Stimulated activated CD4-positive, alpha-beta T cell treated with anti-CD3 and anti-CD28 coated beads, Interleukin-12 subunit alpha, Interleukin-12 subunit beta, amount 100 ng/mL, for 4 hours (primary cell): ENCODE measurements at regions not wholly inside any gene's neighbourhood (a gene's known extent, or its start where the extent isn't known, plus 50 kb on each side); places are given as distances from the start of the nearest gene placed in this dataset.
A peak's percentile ranks its signal among the peaks of the same experiment; 100 is the strongest.
"Not testable (repeated sequence)": the region's sequence is repeated elsewhere in the genome, so short reads cannot be mapped to it uniquely, and the experiment has no call there.

Experiments used
- DNase-seq: peaks from one replicate; pipeline ENCODE4 v3.0.0-alpha.2; 2020

DNA sequence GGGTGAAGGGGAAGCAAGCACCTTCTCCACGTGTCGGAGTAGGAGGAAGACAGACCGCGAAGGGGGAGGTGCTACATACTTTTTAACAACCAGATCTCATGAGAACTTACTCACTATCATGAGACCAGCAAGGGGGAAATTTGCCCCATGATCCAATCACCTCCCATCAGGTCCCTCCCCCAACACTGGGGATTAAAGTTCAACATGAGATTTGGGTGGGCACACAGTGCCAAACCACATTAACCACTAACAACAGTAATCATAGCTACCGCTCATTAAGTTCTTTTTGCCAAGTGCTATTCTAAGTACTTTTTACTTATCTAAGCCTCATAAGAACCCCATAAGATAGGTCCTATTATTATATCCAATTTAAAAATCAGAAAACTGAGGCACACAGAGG lies 450.5 kb upstream of the DDI1 start:
- no peak for DNase-seq

DNA sequence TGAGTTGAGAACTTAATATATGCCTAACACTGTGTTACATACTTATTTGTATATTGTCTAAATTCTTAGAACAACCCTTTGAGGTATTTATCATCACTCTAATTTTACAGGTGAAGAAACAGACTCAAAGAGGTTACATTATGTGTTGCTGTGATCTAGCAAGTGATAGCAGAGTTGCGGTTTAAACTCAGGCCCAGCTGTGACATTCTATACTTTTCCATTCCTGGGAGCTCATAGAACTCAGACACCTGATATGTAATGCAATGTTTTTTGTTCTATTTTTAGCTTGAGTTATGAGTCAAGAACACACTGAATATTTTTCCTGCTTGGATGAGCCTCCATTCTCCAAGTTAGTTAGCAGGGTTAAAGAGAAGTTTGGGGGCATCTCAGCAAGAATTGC lies 449.7 kb upstream of the DDI1 start:
- DNase-seq = no peak

DNA sequence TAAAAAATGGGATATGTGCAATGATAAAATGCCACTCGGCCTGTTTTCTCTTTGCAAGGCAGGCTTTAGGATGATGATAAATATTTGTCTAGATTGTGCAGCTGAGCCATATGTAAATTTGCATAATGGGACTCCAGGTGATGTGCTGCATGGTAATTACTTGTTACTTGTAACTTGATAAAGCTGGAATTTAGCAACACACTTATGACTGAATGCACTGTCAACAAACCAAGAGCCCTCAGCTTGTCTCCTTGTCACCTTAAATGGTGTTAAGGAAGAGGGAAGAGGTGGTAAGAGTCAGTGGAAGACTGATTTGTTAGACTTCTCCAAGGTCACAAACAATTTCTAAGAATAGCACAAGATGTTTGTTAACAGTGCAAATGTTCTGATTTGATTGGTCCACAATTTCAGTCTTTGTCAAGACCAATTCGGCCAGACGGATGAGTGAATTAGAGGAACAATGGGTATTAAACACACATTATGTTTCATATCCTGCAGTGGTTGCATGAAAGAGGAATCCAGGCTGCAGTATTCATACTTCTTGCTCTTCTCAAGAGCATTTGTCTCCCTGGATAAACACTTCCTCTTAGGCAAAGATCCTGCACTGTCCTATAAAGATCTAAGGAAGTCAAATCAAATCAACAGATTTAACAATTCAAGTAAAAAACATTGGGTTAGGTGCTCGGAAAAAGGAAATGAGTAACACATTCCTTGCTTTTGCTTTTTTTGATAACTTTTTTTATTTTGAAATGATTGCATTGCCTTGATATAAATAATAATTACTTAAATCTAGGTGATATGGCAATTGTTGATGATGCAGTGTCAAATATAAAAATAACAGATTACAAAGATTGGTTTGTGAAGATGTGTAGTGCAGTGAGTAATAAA lies 448.3 kb upstream of the DDI1 start:
- DNase-seq = no peak

DNA sequence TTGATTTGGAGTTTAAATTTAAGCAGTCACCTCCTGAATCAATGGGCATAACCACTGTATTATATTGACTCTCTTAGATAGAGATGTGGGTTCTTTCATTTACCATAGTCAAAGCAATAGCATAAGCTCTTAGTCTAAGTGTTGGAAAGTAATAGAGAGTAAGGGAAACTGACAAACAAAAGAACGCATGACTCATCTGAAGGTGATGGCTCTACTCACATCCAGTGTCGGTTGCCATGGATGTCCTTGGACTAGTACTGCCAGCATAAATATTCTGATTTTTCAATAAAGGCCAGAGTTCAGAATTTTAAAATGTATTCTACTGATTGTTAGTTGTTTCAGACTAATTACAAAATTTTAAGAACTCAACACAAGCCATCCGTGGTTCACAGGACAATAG lies 444.9 kb upstream of the DDI1 start:
- no peak for DNase-seq

DNA sequence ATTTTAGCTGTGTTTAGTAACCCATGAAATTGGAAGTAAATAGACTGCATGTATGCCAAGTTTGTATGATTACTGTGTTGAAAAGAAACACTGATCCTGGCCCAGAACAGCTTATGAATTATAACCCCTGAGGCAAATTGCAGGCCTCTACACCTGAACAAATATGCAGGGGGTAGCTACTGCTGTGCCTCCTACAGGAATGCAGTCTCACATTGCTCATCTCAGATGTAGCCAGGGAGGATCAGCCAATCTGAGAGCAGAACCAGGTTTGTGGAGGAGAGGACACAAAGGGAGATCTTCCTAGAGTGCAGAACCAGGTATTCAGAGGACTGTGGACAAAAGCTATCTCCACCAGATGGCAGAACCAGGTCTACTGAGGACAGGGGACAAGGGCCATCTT lies 442.2 kb upstream of the DDI1 start:
- no peak for DNase-seq

DNA sequence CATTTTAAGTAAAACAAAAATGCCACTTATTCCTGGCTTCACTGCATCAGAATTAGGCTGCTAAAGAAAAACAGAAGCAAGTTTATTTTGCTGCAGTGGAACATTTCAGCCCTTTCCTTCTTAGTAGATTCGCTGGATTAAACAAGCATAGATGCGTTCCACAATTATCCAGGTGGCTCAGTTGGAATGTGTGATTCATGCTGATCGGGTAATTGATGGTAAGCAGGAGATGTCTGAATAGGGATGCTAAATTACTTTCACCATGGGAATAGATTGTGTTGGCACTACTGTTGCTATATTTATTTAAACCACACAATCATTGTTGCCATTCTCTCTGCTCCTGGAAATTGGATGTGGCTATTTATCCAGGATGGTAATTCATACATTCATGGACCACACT lies 440.1 kb upstream of the DDI1 start:
- no peak for DNase-seq

DNA sequence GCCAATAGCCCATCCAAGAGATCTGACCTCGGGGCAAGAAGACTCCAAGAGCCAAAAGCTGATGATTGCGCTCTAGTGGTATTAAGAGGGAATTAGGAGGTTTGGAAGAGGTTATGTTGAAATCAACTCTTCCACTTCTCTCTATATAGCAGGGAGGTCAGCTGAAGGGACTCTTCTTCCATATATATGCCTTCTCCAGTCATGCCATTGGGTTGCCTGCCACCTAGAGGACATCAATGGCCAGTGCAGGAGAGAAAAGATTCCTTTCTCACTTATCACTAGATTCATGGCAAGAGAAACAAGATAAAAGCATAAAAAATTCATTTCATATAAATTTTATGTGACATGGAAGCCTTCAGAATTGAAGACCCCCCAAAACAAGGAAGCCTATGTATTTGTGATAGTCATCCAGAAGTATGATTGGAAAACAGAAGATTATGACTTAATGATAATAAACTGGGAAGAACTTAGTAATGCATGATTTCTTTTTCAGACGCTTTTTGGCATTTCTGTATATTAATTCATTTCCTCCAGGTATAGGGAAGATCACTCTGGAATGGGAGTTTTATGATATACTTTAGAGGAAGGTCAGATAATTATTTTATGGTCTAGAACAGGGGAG lies 435.1 kb upstream of the DDI1 start:
- DNase-seq = peak; percentile 3

DNA sequence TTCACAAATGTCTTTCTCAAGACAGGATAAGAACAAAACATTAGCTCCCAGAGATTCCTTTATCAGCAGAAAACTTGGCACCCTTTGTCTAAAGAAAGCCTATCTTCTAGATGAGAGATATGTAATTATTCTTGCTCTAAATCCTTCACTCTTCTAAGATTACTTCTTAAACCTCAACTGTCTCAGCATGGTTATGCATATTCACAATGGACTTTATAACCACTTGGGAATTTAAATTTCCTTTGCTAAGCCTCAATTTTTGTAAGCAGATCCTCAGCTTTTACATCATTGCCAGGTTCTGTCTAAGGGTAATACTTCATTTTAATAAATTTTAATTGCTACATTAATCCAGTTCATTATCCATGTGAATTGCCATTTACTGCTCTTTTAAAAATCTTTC lies 433.6 kb upstream of the DDI1 start:
- no peak for DNase-seq

DNA sequence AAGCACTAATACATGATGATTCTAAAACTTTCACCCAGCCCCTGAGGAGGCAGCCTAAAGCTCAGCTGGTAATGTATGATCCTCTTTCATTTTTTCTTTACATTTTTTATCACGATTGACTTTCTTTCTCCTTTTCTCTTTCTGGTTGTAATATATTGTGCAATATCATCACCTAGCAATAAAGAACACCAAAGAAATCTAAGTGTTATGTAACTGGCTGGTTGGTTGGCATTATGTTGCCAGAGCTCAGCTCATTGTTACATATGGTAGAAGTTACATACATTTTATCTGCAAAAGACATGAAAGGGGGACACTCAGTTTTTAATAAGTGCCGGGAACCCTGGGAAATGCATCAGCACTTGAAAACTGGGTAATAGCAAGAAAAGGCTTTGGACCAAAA lies 432.1 kb upstream of the DDI1 start:
- DNase-seq = no peak

DNA sequence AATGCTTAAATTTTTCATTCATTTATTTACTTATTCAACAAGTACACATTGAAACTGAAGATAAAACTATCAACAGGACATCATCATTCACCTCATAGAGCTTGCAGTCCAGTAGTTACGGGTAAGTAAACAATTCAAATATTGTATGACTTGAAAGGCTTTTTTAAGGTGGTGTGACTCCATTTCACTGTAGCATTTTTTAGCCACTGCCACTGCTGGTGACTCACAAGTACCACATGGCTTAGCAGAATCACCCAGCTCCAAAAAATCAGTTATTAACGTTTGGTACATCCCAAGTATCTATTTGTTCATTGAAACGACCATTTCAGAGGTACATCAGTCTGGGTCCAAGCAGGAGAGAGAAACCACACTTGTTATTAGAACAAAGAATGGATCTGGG lies 427.9 kb upstream of the DDI1 start:
- no peak for DNase-seq

DNA sequence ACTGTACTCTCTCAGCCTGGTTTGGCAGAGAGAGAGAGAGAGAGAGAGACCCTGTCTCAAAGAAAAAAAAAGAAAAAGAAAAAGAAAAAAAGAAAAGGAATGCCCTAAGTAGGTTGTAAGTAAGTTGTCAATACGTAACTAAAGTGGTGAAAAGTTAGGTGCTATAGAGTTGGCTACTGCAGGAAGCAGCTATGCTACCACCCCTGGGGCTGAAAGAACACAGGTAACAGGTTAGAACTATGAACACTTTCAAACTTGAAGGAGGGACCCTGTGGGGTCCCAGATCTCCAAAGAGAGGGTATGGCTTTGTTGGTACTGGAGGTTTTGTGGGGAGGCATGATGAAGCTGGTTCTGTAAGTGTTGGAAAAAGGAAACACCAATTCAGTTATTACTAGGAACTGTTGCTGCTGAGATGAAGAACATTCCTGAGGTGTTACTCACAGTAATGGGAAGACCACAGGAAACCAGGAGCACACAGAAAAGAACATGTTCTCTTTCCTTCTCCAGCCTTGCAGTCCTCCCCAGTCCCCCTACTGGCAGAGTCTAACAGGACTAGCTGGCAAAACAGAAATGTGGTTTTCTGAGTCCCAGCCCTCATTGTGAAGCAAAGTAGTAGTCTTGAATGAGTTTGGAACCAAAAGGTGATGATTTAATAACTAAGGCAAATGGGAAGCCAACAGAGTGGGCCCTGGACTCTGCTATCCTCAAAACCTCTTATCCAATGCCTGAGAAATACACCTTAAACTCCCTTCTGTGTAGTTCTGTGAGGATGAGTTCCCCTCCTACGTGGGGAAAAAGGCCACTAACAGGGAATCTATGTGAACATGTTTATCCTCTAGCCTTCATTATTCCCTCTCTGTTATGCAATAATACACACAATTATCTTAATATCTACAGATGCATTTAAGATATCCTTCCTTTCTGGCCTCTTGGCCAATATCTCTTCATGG lies 427.0 kb upstream of the DDI1 start:
- no peak for DNase-seq

DNA sequence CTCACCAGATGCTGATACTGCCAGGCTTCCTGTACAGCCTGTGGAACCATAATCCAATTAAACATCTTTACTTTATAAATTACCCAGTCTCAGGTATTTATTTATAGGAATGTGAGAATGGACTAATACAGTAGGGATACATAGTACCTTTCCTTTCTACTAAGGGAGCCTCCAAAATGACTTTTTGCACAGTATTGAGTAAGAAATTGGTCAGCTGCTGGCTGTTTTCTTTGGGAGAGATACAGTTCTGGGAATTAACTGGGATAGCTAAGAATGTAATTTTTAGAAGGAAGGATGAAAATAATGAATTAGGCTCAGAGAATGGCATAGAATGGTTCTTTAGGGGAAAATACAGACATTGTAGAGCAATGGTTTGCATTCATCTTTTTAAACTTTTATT lies 426.0 kb upstream of the DDI1 start:
- DNase-seq = no peak

DNA sequence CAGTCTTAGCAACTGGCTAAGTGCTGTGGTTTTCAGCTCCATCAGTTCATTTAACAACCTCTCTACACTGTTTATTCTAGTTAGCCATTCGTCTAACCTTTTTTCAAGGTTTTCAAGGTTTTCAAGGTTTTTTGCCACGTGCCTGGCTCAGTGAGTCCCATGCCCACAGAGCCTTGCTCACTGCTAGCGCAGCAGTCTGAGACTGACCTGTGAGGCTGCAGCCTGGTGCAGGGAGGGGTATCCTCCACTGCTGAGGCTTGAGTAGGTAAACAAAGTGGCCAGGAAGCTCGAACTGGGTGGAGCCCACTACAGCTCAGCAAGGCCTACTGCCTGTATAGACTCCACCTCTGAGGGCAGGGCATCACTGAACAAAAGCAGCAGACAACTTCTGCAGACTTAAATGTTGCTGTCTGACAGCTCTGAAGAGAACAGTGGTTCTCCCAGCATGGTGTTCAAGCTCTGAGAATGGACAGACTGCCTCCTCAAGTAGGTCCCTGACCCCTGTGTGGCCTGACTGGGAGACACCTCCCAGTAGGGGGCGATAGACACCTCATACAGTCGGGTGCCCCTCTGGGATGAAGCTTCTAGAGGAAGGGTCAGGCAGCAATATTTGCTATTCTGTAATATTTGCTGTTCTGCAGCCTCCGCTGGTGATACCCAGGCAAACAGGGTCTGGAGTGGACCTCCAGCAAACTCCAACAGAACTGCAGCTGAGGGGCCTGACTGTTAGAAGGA lies 424.7 kb upstream of the DDI1 start:
- not testable (repeated sequence) for DNase-seq

DNA sequence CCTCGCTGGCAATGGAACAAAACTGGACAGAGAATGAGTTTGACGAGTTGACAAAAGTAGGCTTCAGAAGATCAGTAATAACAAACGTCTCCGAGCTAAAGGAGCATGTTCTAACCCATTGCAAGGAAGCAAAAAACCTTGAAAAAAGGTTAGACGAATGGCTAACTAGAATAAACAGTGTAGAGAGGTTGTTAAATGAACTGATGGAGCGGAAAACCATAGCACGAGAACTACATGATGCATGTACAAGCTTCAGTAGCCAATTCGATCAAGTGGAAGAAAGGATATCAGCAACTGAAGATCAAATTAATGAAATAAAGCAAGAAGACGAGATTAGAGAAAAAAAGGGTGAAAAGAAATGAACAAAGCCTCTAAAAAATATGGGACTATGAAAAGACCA lies 424.0 kb upstream of the DDI1 start:
- not testable (repeated sequence) for DNase-seq

DNA sequence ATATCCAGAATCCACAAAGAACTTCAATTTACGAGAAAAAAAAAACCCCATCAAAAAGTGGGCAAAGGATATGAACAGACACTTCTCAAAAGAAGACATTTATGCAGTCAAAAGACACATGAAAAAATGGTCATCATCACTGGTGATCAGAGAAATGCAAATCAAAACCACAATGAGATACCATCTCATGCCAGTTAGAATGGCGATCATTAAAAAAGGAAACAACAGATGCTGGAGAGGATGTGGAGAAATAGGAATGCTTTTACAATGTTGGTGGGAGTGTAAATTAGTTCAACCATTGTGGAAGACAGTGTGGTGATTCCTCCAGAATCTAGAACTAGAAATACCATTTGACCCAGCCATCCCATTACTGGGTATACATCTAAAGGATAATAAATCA lies 419.9 kb upstream of the DDI1 start:
- not testable (repeated sequence) for DNase-seq

DNA sequence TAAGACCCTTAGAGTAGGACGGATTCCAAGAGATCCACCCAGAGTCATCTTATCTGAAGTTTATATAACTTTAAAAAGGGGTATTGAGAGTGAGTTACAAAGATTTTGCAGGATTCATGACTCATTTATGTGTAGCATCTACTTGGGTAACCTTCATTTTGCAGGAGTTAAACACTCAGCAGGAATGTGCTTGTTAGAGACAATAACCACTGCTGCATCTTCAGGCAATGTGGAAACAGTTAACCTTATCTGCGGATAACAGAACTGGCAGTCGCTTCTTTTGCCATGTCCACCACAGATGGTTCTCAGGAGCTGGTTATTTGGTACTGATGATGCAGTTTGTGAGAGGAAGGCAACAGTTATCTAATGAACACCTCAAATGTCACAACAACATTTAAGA lies 417.9 kb upstream of the DDI1 start:
- DNase-seq = no peak

DNA sequence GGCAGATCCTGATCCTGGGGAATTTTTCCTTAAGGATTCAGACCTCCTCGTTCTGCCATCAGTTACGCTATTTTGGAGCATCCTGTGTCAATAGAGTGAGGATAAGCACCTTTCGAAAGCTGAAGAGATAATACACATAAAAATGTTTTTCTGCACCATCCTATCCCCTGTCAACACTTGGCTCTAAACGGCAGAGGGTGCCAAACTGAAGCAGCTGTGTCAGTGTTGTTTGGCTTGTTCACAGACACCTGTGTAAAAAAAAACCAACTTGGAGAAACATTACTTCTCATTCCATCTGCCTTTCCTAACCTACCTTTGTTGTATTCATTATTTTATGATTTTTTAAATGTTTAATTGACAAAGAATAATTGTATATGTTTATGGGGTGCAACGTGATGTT lies 417.0 kb upstream of the DDI1 start:
- DNase-seq = no peak

DNA sequence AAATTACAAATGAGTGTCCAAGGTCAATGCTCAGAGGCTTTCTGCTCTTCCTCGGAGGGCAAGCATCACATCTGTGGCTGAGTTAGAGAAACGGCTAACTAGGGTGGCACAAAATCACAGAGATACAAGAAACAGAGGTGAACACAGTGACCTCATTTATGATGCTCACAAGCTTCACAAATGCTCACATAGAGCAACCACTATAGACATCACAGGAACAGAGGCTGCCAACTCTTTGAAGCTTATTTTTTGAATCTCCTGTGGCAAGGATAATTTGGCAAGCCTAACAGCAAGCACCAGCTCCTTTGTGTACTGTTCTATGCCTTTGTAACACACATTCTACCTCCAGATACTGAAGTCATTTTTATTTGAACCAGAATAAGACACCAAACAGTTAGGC lies 416.5 kb upstream of the DDI1 start:
- DNase-seq = no peak

DNA sequence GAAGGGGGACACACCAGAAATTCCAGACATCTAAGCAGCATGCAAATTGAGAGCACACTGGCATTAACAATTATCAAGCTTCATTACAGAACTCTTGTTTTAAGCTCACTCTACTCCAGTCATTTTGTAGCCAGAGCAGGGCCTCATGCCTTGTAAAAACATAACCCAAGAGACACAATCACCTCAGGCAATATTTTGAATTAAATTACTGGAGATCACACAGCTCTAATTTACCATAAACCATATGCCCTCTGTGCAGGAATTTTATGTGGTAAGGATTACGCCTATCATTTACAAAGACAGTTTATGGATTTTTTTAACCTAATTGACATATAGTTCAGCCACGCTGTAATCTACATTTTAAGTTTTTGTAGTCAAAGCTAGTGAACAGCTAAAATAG lies 414.1 kb upstream of the DDI1 start:
- DNase-seq = no peak

DNA sequence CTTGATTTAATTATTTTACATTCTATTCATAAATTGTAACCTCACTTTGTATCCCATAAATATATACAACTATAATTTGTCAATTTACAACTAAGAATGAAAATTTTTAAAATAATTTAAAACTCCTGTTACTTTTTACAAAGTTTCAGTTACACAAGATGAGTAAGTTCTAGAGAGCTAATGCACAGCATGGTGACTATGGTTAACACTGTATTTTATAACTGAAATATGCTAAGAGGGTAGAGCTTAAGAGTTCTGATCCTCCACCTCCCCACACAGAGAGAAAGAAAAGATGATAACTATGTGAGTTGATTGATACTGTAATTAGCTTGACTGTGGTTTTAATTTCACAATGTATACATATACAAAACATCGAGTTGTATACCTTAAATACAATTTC lies 412.5 kb upstream of the DDI1 start:
- no peak for DNase-seq

DNA sequence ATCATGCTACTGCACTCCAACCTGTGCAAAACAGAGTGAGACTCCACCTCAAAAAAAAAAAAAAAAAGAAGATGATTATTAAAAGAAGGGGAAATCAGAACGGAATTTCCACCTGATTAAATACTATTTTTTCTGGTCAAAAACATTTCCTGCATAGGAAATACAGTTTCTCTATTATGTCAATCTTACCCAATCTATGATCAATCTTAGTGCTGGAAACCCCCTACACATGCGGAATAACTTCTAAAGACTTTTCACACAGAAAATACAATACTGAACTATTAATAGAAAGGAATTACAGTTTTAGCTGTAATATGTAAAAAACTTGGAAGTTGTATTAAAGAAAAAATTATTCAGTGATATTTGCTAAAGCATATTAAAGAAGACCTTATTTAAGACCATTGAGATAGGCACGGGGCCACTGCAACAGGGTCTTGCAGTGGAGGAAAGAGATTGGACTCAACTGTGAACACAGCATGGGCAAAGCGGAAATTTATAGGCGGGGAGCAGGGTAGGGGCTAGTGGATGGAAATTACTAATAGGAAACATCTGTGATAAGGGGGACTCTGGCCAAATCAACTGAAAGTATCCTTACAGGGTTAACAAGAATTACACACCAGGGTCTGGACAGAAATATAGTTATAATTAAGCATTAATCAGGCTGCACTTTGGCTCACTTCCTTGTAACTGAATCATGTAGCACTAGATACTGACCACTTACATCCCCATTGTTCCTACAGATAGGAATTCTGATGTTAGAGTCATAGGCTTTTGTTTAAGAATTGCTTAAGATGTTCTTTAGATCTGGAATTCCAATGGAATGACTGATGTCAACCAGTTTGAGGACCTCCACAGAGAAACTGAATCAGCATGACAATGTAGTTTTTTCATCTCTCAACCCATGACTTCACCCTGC lies 411.5 kb upstream of the DDI1 start:
- no peak for DNase-seq

DNA sequence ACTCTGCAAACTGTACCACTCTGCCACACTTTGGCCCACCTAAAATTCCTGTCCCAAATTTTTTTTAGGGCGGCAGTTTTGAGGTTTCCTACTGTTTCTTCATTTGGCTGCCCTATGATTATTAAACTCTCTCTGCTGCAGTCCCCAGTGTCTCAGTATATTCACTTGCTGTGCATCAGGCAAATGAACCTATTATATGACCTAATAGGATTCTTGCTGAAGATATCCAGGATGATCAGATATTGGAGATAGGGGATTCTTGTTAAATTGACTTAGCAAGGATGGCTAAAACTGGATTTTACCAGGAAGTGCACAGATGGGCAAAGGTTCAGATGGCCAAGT lies 410.8 kb upstream of the DDI1 start:
- no peak for DNase-seq
